ENCODE measurements at regions not wholly inside any gene's neighbourhood (a gene's known extent, or its start where the extent isn't known, plus 50 kb on each side); places are given as distances from the start of the nearest gene placed in this dataset.
A peak's percentile ranks its signal among the peaks of the same experiment; 100 is the strongest.
"Not testable (repeated sequence)": the region's sequence is repeated elsewhere in the genome, so short reads cannot be mapped to it uniquely, and the experiment has no call there.

DNA sequence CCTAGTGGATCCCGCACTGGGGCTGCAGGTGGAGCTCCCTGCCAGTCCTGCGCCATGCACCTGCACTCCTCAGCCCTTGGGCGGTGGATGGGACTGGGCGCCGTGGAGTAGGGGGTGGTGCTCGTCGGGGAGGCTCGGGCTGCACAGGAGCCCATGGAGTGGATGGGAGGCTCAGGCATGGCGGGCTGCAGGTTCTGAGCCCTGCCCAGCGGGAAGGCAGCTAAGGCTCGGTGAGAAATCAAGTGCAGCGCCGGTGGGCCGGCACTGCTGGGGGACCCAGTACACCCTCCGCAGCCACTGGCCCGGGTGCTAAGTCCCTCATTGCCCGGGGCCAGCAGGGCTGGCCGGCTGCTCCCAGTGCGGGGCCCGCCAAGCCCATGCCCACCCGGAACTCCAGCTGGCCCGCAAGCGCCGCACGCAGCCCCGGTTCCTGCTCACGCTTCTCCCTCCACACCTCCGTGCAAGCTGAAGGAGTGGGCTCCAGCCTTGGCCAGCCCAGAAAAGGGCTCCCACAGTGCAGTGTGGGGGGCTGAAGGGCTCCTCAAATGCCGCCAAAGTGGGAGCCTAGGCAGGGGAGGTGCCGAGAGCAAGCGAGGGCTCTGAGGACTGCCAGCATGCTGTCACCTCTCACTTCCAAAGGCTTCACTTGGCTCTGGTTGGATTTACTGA, 342.5 kb downstream of the KCNN2 start:
- DNase-seq; ATAC-seq (ENCODE audit: poor library complexity): not testable (repeated sequence)

DNA sequence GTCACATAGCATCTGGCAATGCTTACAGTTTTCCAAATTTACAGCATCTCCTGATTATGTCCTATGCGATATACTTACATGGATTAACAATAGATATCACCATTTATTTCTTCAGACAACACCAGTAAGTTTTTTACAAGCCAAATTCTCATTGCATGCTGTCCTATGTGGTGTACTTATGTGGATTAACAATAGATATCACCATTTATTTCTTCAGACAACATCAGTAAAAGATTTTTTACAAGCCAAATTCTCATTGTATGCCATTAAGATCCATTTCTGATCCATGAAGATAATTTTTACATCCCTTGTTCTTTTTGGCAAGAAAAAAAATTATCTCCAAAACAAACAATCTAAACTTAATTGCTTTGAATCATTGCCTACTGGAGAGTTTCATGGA, 340.9 kb downstream of the KCNN2 start:
- intact Hi-C loops (cut with DNase I), result no loop called here
- DNase-seq (no peak), ATAC-seq (ENCODE audit: poor library complexity) (no peak)

More for the DNA sequence above, 342.5 kb downstream of the KCNN2 start:
- intact Hi-C loops (cut with DNase I), result not testable (repeated sequence)

DNA sequence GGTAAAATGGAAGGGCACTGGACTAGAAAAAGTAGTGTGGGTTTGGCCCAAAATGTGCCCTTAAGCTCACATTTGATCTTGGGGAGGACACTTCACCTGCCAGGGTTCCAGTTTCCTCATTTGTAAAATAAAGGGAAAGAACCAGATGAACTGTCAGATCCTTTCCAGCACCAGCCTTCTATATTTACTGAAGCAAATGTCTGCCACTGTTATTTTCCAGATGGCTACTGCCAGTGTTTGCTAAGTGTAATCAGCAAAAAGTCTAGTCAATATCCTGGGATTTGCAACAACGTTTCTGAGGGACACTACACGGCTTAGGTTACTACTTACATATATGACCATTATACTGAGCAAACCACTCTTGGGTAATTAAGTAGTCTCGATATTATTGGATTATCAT, 340.3 kb downstream of the KCNN2 start:
- no peak for DNase-seq
- intact Hi-C loops (cut with DNase I), result no loop called here
- ATAC-seq (ENCODE audit: poor library complexity), result no peak

DNA sequence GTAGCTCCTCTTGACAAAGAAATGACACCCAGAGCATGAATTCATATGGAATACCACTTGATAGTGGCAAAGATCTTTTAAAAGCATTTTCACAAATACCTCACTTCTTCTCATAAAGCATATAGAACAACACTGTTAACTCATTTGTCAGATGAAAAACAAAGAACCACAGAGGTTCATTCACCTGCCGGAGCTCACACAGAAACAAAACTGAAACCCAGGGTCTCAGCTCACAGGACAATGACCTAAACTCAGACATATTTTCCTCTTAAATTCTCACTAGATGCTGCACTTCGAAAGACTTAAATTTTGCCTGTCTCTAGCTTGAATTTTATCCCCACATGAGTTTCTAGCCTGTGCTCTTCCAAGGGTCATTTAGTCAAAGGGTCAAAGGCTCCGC, 339.0 kb downstream of the KCNN2 start:
- no peak for DNase-seq
- intact Hi-C loops (cut with DNase I), result no loop called here
- no peak for ATAC-seq (ENCODE audit: poor library complexity)

GRCh38 chr5:114695292-114695904, 333.5 kb downstream of the KCNN2 start:
- intact Hi-C loops (cut with DNase I), result no loop called here
- peak; percentile 32 for DNase-seq

GRCh38 chr5:114686356-114686755, 324.5 kb downstream of the KCNN2 start:
- intact Hi-C loops (cut with DNase I), result no loop called here

More at GRCh38 chr5:114695292-114695904, 333.5 kb downstream of the KCNN2 start:
- ATAC-seq (ENCODE audit: poor library complexity), result no peak

GRCh38 chr5:114678778-114679177, 316.9 kb downstream of the KCNN2 start:
- DNase-seq (no peak), ATAC-seq (ENCODE audit: poor library complexity) (no peak)
- intact Hi-C loops (cut with DNase I), result no loop called here

More at GRCh38 chr5:114686356-114686755, 324.5 kb downstream of the KCNN2 start:
- ATAC-seq (ENCODE audit: poor library complexity) (no peak), DNase-seq (no peak)

DNA sequence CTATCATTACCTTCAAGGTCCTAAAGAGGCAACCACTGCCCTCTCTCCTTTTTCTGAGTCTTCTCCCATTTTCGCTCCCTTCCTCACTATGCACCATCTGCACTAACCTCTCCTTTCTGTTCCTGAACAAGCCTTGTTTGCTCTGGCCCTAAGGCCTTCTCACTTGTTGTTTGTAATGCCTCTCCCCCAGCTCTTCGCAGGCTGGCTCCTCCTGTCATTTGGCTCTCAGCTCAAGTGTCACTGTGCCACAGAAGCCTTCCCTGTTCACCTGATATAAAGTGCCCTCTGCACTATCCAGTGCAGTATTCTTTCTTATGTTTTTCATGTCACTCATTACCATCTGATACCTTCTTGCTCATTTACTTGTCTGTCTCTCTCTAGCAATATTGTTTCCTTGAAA, 303.7 kb downstream of the KCNN2 start:
- intact Hi-C loops (cut with DNase I), result no loop called here
- ATAC-seq (ENCODE audit: poor library complexity), result no peak
- DNase-seq, result no peak

DNA sequence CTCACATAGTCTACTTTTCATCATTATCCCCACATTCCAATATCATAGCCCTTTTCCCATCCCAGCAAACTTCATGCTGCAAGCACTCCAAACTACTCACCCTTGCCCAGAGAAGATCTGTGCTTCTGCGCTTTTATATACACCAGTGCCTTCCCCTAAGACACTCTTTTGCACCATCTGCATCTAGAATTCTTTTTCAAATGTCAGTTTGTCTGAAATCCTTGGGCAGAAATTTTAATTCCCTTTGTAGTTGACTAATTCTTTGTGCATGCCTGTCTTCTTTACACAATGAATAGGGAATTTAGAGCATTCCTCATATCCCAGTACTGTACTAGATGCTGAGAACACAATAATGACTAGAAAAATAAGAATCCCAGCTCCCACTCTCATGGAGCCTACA, 298.9 kb downstream of the KCNN2 start:
- no peak for DNase-seq
- intact Hi-C loops (cut with DNase I), result no loop called here
- ATAC-seq (ENCODE audit: poor library complexity), result no peak

DNA sequence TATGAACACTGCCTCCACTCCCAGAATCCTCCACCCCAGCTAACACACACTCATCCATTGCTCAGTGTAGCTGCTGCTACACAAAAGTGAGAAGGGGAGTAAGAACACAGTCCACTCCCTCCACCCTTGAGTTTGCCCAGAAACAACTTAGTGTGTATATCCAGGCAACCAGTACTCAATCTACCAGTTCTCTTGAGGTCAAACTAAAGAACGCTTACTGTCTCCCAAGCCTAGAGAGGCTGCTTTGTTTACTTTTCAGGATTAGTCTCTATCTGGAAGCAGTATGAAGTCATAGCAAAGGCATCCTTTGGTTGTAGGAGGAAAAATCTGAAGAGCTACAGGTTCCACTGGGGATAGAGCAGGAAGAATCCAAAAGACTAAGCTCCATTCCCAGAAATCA, 296.3 kb downstream of the KCNN2 start:
- no peak for DNase-seq
- intact Hi-C loops (cut with DNase I), result no loop called here
- ATAC-seq (ENCODE audit: poor library complexity), result no peak

DNA sequence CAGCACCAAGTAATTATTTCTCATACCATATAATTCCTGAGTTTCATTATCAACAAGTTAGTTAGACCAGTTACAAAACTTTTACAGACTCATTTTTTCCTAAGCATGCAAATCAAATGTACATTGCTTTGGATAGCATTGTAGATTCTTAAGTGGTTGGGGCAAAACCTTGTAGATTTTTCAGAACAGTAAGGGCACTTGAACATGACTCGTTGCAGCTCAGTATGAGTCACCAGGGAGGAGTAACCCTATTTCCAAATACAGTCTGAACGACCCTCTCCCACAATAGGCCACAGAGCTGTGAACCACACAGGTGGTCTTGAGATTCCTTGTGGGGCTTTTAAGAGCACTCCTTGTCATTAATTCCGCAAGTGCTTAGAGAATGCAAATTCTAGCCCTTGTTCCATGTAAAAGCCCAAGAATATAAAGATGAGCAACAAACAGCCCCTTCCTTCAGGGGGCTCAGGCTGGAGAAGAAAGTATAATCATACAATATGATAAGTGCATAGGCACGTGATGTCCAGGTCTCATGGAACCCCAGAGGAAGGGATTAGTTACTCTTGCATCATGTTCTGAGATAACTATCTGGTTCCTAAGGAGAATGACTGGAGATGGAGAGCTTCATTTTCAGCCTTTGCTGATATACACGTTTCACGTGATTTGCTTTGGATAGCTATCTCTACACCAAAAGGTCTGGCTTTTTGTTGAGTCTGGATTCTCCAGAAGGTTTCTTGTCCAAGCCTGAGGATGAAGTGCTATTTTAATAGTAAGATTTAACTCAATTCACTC, 295.7 kb downstream of the KCNN2 start:
- intact Hi-C loops (cut with DNase I), result no loop called here
- DNase-seq (no peak), ATAC-seq (ENCODE audit: poor library complexity) (no peak)

GRCh38 chr5:114649878-114650277, 288.0 kb downstream of the KCNN2 start:
- DNase-seq (no peak), ATAC-seq (ENCODE audit: poor library complexity) (no peak)
- intact Hi-C loops (cut with DNase I), result no loop called here

GRCh38 chr5:114648940-114649339, 287.1 kb downstream of the KCNN2 start:
- intact Hi-C loops (cut with DNase I), result no loop called here
- DNase-seq (no peak), ATAC-seq (ENCODE audit: poor library complexity) (no peak)

DNA sequence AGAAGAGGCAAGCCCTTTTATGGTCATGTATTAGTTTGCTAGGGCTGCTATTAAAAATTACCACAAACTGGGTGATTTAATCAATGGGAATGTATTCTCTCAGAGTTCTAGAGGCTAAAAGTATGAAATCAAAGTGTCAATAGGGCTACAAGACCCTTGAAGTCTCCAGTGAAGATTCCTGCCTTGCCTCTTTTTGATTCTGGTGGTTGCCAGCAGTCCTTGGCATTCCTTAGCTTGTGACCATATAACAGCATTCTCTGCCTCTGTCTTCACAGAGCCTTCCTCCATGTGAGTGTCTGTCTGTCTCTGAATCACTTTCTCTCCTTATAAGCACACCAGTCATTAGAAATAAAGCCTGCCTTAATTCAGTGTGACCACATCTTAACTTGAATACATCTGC, 282.7 kb downstream of the KCNN2 start:
- intact Hi-C loops (cut with DNase I), result no loop called here
- DNase-seq (no peak), ATAC-seq (ENCODE audit: poor library complexity) (no peak)

DNA sequence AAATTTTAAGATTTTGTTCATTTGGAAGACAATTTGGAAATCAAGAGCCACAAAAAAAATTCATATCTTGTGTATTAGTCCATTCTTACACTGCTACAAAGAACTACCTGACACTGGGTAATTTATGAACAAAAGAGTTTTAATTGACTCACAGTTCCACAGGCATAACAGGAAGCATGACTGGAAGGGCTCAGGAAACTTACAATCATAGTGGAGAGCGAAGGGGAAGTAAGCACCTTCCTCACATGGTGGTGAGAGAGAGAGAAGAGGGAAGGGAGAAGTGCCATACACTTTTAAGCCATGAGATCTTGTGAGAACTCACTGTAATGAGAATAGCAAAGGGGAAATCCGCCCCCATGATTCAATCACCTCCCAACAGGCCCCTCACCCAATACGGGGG, 274.4 kb downstream of the KCNN2 start:
- intact Hi-C loops (cut with DNase I), result no loop called here
- no peak for DNase-seq

DNA sequence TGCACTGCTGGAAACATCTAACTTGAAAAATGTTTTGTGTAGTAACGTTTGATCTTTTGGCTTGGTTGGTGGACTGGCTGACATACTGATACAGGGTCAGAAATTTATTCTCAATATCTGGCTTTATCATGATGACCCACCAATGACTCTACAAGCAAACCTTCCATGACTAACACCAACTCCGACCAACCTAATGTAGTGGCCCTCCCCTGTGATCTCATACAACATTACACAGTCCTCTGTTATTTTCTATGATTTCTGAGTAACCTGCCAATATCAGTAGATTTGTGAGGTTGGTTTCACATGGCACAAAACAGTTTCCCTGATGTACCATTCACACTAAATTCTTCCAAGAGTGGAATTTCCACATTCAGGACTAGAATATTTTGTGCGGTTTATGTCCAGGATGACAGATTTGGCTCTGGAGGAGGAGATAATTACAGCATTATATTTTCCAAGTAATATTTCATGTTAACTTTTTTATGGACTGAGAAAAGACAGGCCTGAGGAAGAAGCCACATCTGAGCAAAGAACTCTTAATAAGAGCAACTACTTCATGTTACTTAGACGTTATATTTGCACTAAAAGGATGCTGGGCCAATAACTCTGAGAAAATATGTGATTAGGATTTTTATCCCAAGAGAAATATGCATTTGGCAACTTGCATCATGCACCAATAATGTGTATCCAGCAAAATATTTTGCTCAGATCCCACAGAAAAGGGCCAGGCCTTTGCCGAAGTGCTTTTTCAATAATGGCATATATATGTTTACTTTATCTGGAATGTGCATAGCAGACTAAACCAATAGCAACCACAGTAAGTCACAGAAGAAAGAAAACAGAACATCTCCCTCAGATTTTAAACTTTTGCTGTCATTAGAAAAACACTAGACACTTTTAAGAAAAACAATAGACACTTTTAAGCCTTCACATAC, 273.4 kb downstream of the KCNN2 start:
- intact Hi-C loops (cut with DNase I), result no loop called here
- no peak for DNase-seq
- no peak for ATAC-seq (ENCODE audit: poor library complexity)

More for the DNA sequence above, 274.4 kb downstream of the KCNN2 start:
- ATAC-seq (ENCODE audit: poor library complexity), result no peak

- intact Hi-C loops (cut with DNase I), result no loop called here
- DNase-seq (no peak), ATAC-seq (ENCODE audit: poor library complexity) (no peak)
Observed at GRCh38 chr5:114634517-114634916, 272.6 kb downstream of the KCNN2 start.

DNA sequence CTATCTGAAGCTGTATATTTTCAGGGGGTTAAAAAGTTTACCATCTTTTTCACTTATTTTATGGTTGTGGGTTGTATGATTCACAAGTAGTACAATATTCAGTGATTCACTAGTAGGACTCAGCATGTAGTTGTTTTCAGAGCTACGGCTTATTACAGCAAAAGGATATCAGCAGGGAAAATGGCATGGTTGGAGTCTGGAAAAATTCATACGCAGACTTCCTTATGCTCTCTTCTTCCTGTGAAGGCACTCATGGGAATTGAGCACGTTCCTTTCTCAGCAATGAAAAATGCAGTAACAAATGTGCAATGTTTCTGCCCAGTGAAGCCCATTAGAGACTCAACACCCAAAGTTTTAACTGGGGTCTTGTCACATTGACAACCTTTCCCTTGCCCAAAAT, 250.5 kb downstream of the KCNN2 start:
- no peak for DNase-seq
- no peak for ATAC-seq (ENCODE audit: poor library complexity)
- intact Hi-C loops (cut with DNase I), result no loop called here

DNA sequence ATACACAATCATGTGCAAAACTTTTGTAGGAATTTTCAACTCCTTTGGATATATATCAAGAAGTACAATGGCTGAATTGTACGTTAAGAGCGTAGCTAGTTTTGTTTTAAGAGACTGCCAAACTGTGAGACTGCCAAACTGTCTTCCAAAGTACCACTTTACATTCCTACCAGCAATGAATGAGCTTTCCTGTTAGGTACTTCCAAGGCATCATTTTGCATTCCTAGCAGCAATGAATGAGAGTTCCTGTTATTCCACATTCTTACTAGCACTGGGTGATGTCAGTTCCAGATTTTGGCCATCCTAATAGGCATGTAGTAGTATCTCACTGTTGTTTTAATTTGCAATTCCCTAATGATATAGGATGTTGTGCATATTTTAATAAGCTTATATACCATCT, 219.3 kb downstream of the KCNN2 start:
- ATAC-seq (ENCODE audit: poor library complexity) (no peak), DNase-seq (no peak)
- intact Hi-C loops (cut with DNase I), result no loop called here
